RWPE1 (cell line): ENCODE measurements at regions not wholly inside any gene's neighbourhood (a gene's known extent, or its start where the extent isn't known, plus 50 kb on each side); places are given as distances from the start of the nearest gene placed in this dataset.
A peak's percentile ranks its signal among the peaks of the same experiment; 100 is the strongest.

ENCODE experiments used
- CTCF ChIA-PET: fragments of 350-600 bp; sonication (Branson Sonifier 250); formaldehyde crosslinking; extraction: SDS; loops from one replicate; lab custom pipeline; 2021; lab: Yijun Ruan, JAX
- POLR2A ChIA-PET: fragments of 400-600 bp; formaldehyde crosslinking; extraction: SDS; loops from one replicate; lab custom pipeline; 2020; ENCODE audit warnings: antibody characterized with exemption; ENCODE audit not compliant: low non-redundant PET; lab: Yijun Ruan, JAX
- DNase-seq: peaks from one replicate; pipeline ENCODE4 v3.0.0; 2012; ENCODE audit warnings: low spot score
- H3K27ac ChIP-seq: fragments of 450-650 bp; 2 replicates; pipeline ENCODE4 v1.5.1; 2017
- CTCF ChIP-seq: fragments of 450-650 bp; conservative IDR thresholded peaks from 2 replicates; pipeline ENCODE4 v1.5.1; 2017; ENCODE audit warnings: low read depth, mild to moderate bottlenecking

DNA sequence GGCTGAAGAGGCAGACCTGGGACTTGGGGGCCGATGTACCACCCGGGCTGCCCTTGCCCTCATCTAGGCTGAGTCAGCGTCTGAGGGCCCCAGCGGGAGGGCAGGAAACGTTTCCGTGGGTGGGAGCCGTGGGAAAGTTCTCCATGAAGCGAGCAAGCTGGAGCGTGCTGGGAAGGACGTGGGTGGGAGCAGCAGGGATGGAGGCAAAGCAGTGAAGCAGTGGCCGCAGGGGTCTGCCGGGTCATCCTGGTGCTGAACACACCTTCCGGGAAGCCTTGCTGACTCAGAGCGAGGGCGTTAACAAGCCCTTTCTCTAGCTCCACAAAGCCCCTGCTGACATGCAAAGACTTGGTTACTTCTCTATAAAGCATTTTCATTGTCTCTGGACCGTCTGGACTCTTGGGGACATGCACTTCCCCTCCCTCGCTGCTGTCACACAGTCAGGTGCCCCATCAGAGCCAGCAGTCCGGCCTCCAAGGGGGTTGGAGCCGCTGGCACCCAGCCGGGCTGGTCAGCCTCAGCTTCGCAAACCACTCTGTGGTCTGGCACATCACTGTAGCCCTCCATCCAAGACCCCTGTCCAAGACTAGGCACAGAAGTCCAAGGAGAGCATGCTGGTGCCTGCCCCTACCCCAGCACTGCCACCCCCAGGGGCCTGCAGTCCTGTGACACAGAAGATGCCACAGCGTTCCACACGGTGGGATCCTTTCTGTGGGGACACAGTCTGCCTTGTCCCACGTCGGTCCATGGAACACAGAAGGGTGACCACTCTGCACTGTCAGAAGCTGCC is 115.1 kb upstream of the GPC1 start:
- TF ChIP-seq CTCF: no peak
- CTCF ChIA-PET: interaction anchor here (1.1 kb wide), 1 partner anchor 114 kb away, joined by 4 read pairs; no protein-coding TSS in a partner anchor

DNA sequence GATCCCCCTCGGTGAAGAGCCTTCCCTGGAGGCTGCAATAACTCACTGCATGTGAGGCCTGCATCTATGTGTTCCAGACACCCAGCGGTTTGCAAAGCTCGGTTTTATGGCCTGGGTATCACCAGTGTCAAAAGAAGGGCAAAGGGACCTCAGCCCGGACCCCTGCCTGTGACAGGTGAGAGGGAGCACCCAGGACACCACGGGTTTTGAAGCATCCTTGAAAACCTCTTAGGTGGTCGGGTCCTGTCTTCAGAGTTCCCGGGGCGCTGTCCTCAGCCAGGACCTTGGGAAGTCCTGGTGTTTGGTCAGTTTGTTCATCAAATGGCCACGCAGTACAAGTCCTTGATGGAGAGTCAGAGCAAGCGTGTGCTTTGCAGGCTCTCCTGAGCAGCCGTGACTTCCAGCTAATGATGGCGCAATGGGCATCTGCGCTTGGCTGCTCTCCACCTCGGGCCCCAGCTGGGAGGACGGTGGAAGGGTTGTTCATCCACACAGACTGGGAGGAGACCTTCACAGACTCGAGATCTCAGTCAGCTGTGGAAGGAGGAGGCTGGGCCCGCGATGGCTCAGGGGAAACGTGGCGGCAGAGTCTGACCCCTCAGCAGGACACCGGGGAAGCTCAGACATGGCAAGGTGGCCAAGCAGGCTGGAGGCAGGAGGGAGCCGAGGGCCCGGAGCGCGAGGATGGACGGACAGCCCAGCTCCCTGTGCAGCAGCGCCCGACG is 113.1 kb upstream of the GPC1 start:
- DNase-seq: no peak
- CTCF ChIA-PET: no interaction called here
- peak overlapping the region; percentile 5; the same call in 1 of the 2 replicates for H3K27ac ChIP-seq
- no peak for TF ChIP-seq CTCF
- POLR2A ChIA-PET: no interaction called here

More for the DNA sequence above, 115.1 kb upstream of the GPC1 start:
- H3K27ac ChIP-seq: peak overlapping the region; percentile 68
- DNase-seq: peak; percentile 64
- POLR2A ChIA-PET: no interaction called here

GRCh38 chr2:240322991-240323390 is 112.5 kb upstream of the GPC1 start:
- no peak for DNase-seq
- no peak for TF ChIP-seq CTCF
- ChIA-PET CTCF (no interaction called here), POLR2A (no interaction called here)
- no peak overlapping the region for H3K27ac ChIP-seq

DNA sequence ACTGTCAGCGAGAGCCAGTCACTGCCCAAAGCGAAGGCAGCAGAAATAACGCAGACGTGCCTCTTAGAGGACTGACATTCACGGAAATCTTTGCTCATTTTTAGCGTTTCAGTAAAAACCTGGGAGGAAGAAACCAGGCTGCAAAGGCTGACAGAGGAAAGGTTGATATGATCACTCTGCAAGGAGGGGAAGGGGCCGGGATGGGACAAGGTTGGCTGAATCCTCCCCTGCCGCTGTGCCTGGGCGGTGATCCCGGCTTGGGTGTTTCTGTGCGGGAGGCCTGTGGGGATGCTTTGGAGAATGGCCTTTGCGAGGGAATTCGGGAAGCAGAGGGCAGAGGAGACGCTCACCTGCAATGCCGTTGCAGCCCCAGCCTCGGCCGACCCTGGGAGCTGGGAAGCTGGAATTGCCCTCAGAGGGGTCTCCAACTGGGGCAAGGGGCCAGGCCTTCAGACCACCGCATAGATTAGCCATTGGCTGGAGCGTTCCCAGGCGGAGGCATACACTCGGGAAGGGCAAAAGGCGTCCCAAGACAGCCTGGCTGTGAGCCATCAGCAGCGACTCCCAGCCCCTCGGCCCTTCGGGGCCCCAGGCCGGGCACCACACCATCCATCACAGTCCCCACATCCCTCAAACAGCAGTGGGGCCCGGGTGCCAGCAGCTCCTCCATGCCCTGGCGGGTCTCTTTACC is 111.7 kb upstream of the GPC1 start:
- POLR2A ChIA-PET: no interaction called here
- DNase-seq: no peak
- H3K27ac ChIP-seq: peak overlapping the region; percentile 43
- CTCF ChIA-PET: no interaction called here
- TF ChIP-seq CTCF: no peak

DNA sequence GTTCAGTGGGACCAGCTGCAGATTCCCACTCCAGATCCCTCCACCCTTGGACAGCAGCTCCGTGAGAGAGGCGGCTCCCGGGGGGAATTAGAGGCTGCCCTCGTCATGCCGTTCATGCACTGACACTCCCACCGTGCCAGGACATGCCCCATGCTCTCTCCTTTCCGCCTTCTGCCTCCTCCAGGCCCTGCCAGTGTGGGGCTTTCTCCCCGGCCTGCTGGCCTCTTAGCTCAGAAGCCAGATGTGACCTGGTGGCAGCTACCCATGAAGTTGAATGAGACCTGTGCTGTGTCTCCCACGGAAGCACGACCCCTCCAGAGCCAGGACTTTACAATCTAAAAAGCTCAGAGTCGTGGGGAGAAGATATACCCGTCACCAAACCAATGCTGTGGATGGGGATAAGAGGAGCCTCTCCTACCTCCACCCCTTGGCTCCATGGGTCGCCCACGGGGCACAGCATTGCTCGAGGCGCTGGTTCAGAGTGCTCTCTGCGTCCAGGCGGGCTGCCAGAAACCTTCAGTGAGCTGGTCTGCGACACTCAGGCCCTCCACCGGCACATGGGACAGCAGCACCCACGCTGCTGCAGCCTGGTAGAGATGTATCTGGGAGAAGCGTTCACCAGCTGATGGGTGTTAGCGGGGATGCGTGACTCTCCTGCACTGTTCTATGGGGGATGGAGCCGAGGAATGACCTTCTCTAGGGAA is 111.0 kb upstream of the GPC1 start:
- H3K27ac ChIP-seq: peak overlapping the region; percentile 43
- TF ChIP-seq CTCF: no peak
- peak; percentile 34 for DNase-seq
- ChIA-PET CTCF (no interaction called here), POLR2A (no interaction called here)
